ENCODE measurements at regions not wholly inside any gene's neighbourhood (a gene's known extent, or its start where the extent isn't known, plus 50 kb on each side); places are given as distances from the start of the nearest gene placed in this dataset.

DNA sequence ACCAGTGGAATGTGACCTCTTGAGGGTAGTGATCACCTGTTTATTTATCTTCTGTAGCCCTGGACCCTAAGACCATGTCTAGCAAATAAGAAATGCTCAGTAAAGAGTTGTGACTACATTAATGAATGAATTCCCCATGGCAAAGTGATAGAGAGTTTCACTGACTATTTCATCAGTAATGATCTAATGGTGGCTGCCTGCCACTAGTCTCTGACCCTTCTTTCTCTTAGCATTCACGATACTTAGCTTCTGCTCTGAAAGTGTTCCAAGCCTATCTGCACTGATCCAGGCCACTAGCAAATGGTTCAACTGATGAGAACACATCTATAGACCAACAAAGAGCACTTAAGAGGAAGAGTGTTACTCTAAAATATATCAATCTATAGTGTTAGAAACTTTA is 50.0 kb upstream of the RASGEF1B start:
- no peak for DNase-seq

Data from SIG-M5 (cell line).